ENCODE measurements at regions not wholly inside any gene's neighbourhood (a gene's known extent, or its start where the extent isn't known, plus 50 kb on each side); places are given as distances from the start of the nearest gene placed in this dataset.
"Not testable (repeated sequence)": the region's sequence is repeated elsewhere in the genome, so short reads cannot be mapped to it uniquely, and the experiment has no call there.

DNA sequence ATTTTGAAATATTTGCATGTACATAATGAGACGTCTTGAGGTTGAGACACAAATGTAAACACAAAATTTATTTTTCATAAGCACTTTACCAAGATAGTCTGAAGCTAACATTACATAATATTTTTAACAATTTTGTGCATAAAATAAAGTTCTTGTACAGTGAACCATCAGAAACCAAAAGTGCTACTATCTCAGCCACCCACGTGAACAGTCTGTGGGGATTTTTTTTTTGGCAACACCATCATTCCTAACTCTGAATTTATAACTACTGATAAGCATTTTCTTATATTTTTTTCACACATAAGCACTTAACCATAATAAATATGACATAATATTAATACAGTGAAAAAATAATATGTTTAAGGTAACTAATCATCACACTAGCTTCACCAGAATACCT, 62.9 kb upstream of the RUBCNL start:
- DNase-seq; CTCF ChIA-PET; H3K36me3 Mint-ChIP-seq (ENCODE audit: low read depth); POLR2A ChIA-PET; H3K4me1 Mint-ChIP-seq (ENCODE audit: low read depth); H3K9me3 Mint-ChIP-seq; H3K4me3 Mint-ChIP-seq; H3K27ac Mint-ChIP-seq; intact Hi-C loops (cut with micrococcal nuclease); H3K27me3 Mint-ChIP-seq; ATAC-seq: not testable (repeated sequence)

DNA sequence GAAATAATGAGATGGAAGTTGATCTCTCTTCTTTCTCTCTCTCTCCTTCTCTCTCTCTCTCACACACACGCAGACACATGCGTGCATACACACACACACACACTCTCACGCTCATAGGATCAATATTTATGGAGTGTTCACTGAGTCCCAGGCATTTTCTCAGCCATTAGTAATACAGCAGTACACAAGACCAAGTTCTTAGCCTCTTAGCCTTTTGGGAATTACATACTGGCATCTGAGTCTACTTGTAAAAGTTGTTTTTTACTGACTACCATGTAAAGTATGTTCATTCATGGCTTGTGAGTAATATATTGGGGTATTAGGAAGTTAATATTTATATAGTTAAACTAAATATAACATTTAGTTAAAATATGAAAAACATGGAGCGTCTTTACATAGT, 61.1 kb upstream of the RUBCNL start:
- H3K9me3 Mint-ChIP-seq; intact Hi-C loops (cut with micrococcal nuclease); H3K27me3 Mint-ChIP-seq; POLR2A ChIA-PET; H3K36me3 Mint-ChIP-seq (ENCODE audit: low read depth); H3K4me3 Mint-ChIP-seq; ATAC-seq; H3K4me1 Mint-ChIP-seq (ENCODE audit: low read depth); H3K27ac Mint-ChIP-seq; CTCF ChIA-PET; DNase-seq: not testable (repeated sequence)

DNA sequence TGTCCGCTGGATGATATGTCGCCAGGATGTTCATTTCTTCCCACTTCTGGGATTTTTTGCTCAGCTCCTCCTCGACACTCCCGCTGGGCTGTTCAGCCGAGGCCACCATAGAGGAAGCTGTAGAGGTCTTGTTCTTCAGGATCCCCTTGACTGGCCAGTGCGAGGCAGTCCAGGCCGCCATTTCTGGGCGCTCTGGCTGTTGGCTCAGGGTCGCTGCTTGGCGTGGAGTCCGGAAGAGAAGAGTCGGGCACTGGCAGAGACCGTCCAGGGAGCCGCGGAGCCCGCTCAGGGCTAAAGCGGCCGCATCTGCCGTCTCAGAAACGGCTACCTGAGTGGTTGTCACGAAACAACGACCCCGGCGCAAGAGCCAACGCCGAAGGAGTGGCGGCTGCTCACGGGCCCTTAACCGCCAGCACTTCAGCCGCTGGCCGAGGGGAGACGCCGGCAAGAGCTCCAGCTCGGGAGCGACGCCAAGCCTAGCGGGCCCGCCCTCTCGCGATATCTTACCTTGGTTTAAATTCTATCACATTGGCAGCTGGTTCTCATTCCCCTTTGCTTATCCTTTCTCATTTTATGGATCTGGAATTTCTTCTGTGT, 50.9 kb upstream of the RUBCNL start:
- POLR2A ChIA-PET; H3K27ac Mint-ChIP-seq; ATAC-seq; CTCF ChIA-PET; H3K9me3 Mint-ChIP-seq; H3K27me3 Mint-ChIP-seq; H3K4me1 Mint-ChIP-seq (ENCODE audit: low read depth); H3K36me3 Mint-ChIP-seq (ENCODE audit: low read depth); H3K4me3 Mint-ChIP-seq; intact Hi-C loops (cut with micrococcal nuclease); DNase-seq: not testable (repeated sequence)
